Choroid plexus epithelial cell (primary cell): ENCODE measurements at regions not wholly inside any gene's neighbourhood (a gene's known extent, or its start where the extent isn't known, plus 50 kb on each side); places are given as distances from the start of the nearest gene placed in this dataset.

Experiments
- DNase-seq: peaks from one replicate; pipeline ENCODE4 v3.0.0-alpha.2; 2010; ENCODE audit warnings: low read depth
- H3K4me3 ChIP-seq: 2 replicates; pipeline ENCODE4 v1.5.1; 2011; ENCODE audit warnings: low read depth, mild to moderate bottlenecking, control low read depth, low read length, moderate library complexity
- CTCF ChIP-seq: conservative IDR thresholded peaks from 2 replicates; pipeline ENCODE4 v1.5.1; 2011; ENCODE audit warnings: low read depth, mild to moderate bottlenecking, control low read depth, inconsistent platforms, low read length, moderate library complexity

GRCh38 chr4:71267244-71267643 is 71.6 kb upstream of the SLC4A4 start:
- TF ChIP-seq CTCF = no peak
- no peak overlapping the region for H3K4me3 ChIP-seq
- no peak for DNase-seq

- TF ChIP-seq CTCF = no peak
- H3K4me3 ChIP-seq = no peak overlapping the region
- DNase-seq = no peak
Observed at GRCh38 chr4:71268166-71268565, 70.7 kb upstream of the SLC4A4 start.

GRCh38 chr4:71269233-71269632 is 69.6 kb upstream of the SLC4A4 start:
- TF ChIP-seq CTCF = no peak
- DNase-seq = no peak
- H3K4me3 ChIP-seq = no peak overlapping the region

- no peak overlapping the region for H3K4me3 ChIP-seq
- peak; percentile 33 for DNase-seq
- peak; percentile 42 for TF ChIP-seq CTCF
Observed at GRCh38 chr4:71270901-71271300, 67.9 kb upstream of the SLC4A4 start.

- H3K4me3 ChIP-seq = no peak overlapping the region
- DNase-seq = no peak
- no peak for TF ChIP-seq CTCF
Observed at GRCh38 chr4:71272976-71273375, 65.8 kb upstream of the SLC4A4 start.

GRCh38 chr4:71275004-71275403 is 63.8 kb upstream of the SLC4A4 start:
- H3K4me3 ChIP-seq = no peak overlapping the region
- DNase-seq = no peak
- TF ChIP-seq CTCF = no peak

GRCh38 chr4:71275570-71275969 is 63.2 kb upstream of the SLC4A4 start:
- DNase-seq = no peak
- no peak for TF ChIP-seq CTCF
- no peak overlapping the region for H3K4me3 ChIP-seq
